T-cell (primary cell): ENCODE measurements at regions not wholly inside any gene's neighbourhood (a gene's known extent, or its start where the extent isn't known, plus 50 kb on each side); places are given as distances from the start of the nearest gene placed in this dataset.

Experiments used
- ATAC-seq, 4 experiments: fragments of 200-7000 bp in 3 of 4; fragments of 150-1000 bp in 1 of 4; cut with Tn5 transposase; replicated peaks in 1 of 4; 1 replicate in 3 of 4; 2 replicates in 1 of 4; pipeline ENCODE4 v1.10.0; 2021; ENCODE audit warnings: moderate library complexity in 3 of 4, mild to moderate bottlenecking in 2 of 4, moderate number of reproducible peaks in 1 of 4
- CTCF ChIA-PET, 2 donors: fragments of 300-600 bp; sonication (Branson Sonifier 250); formaldehyde crosslinking; loops; one replicate each; lab custom pipeline; 2022; ENCODE audit warnings: antibody characterized with exemption in 2 of 2; lab: Charles Lee
- POLR2A ChIA-PET, 2 donors: fragments of 300-600 bp; sonication (Branson Sonifier 250); formaldehyde crosslinking; loops; one replicate each; lab custom pipeline; 2022; ENCODE audit warnings: antibody characterized with exemption in 2 of 2; lab: Charles Lee
- DNase-seq, 35 experiments: peaks; one replicate each; pipeline versions ENCODE4 v3.0.0 to v3.0.0-alpha.2; 2013 to 2023
- H3K27ac ChIP-seq: one replicate; pipeline ENCODE4 v1.5.1; 2013; ENCODE audit warnings: low read length
- H3K27me3 ChIP-seq, 2 experiments: replicated peaks in 1 of 2; 1 replicate in 1 of 2; 2 replicates in 1 of 2; pipeline versions ENCODE4 v1.6.1 to v1.7.0; 2013; ENCODE audit warnings: low read length in 1 of 2, mixed read lengths in 1 of 2; ENCODE audit not compliant: control insufficient read depth in 2 of 2, insufficient read depth in 2 of 2; ENCODE audit errors: extremely low read depth in 1 of 2
- H3K36me3 ChIP-seq, 2 donors: 1 replicate in 1 of 2; 2 replicates in 1 of 2; pipeline versions ENCODE4 v1.6.1 to v1.7.0; 2013; ENCODE audit warnings: low read length in 1 of 2; ENCODE audit not compliant: control insufficient read depth in 2 of 2, insufficient read depth in 1 of 2; ENCODE audit errors: extremely low read depth in 1 of 2
- H3K4me1 ChIP-seq, 2 experiments: 1 replicate in 1 of 2; 2 replicates in 1 of 2; pipeline versions ENCODE4 v1.6.1 to v1.7.0; 2013; ENCODE audit warnings: low read length in 2 of 2, mixed read lengths in 1 of 2; ENCODE audit not compliant: insufficient read depth in 2 of 2, control insufficient read depth in 1 of 2; ENCODE audit errors: extremely low read depth in 1 of 2
- H3K4me3 ChIP-seq, 2 donors: 1 replicate in 1 of 2; 2 replicates in 1 of 2; pipeline versions ENCODE4 v1.5.1 to v1.7.0; 2013; ENCODE audit warnings: mild to moderate bottlenecking in 2 of 2, low read length in 1 of 2, moderate library complexity in 1 of 2; ENCODE audit not compliant: control insufficient read depth in 1 of 2; ENCODE audit errors: extremely low read depth in 1 of 2
- H3K9me3 ChIP-seq: 2 replicates; pipeline ENCODE4 v1.7.0; 2013
- H3K27ac Mint-ChIP-seq, 2 donors: one replicate each; pipeline ENCODE4 v1.8.0; 2020 to 2021; ENCODE audit warnings: mild to moderate bottlenecking in 2 of 2, mixed read lengths in 2 of 2
- H3K27me3 Mint-ChIP-seq, 2 donors: one replicate each; pipeline ENCODE4 v1.8.0; 2021 to 2022; ENCODE audit warnings: mixed read lengths in 2 of 2
- H3K36me3 Mint-ChIP-seq: one replicate; pipeline ENCODE4 v1.8.0; 2021; ENCODE audit warnings: mixed read lengths
- H3K4me1 Mint-ChIP-seq, 3 donors: one replicate each; pipeline ENCODE4 v1.8.0; 2020 to 2022; ENCODE audit warnings: mixed read lengths in 3 of 3, mild to moderate bottlenecking in 1 of 3
- H3K4me3 Mint-ChIP-seq, 3 donors: one replicate each; pipeline ENCODE4 v1.8.0; 2020 to 2022; ENCODE audit warnings: mild to moderate bottlenecking in 3 of 3, mixed read lengths in 3 of 3, moderate library complexity in 3 of 3
- H3K9me3 Mint-ChIP-seq, 3 donors: one replicate each; pipeline ENCODE4 v1.8.0; 2020 to 2022; ENCODE audit warnings: mixed read lengths in 3 of 3
- WGBS: methylation state at CpG from one replicate; pipeline ENCODE4 v1.1.5; 2013; ENCODE audit warnings: missing lambda C conversion rate; ENCODE audit not compliant: insufficient coverage; 5-methylcytosine and 5-hydroxymethylcytosine counted together

GRCh38 chr13:99650410-99650809, 149.1 kb downstream of the TM9SF2 start:
- no peaks in the 10 kb centered on the region for H3K36me3 ChIP-seq
- H3K27me3 ChIP-seq = no peaks in the 10 kb centered on the region
- H3K9me3 ChIP-seq = no peaks in the 10 kb centered on the region
- H3K27ac ChIP-seq = no peak overlapping the region
- H3K4me3 ChIP-seq = no peak overlapping the region
- peaks cover 1 to 4% (median 1%) of the 10 kb centered on the region in 3 donors for H3K4me1 Mint-ChIP-seq
- H3K4me1 ChIP-seq = peaks cover 0 to under 1% of the 10 kb centered on the region in 2 experiments
- no peak overlapping the region for H3K27ac Mint-ChIP-seq
- ChIA-PET CTCF (no interaction called here), POLR2A (no interaction called here)
- peaks cover 3% of the 10 kb centered on the region for H3K36me3 Mint-ChIP-seq
- no peak for ATAC-seq
- no peaks in the 10 kb centered on the region for H3K9me3 Mint-ChIP-seq
- WGBS = 64% methylated on average over 1 of the region's 1 CpG
- H3K4me3 Mint-ChIP-seq = no peak overlapping the region
- DNase-seq = no peak
- H3K27me3 Mint-ChIP-seq = no peaks in the 10 kb centered on the region

GRCh38 chr13:99648927-99649326, 147.7 kb downstream of the TM9SF2 start:
- no peaks in the 10 kb centered on the region for H3K27me3 ChIP-seq
- Mint-ChIP-seq H3K27ac (no peak overlapping the region), H3K4me3 (no peak overlapping the region), H3K9me3 (no peaks in the 10 kb centered on the region), H3K4me1 (no peaks in the 10 kb centered on the region), H3K36me3 (peaks cover 3% of the 10 kb centered on the region), H3K27me3 (no peaks in the 10 kb centered on the region)
- H3K36me3 ChIP-seq = no peaks in the 10 kb centered on the region
- ATAC-seq = no peak
- ChIA-PET CTCF (interaction anchor here (0.5 to 0.7 kb wide), 3 partner anchors 9 to 430 kb away, joined by 3 to 4 read pairs (median 3); no protein-coding TSS in a partner anchor), POLR2A (no interaction called here)
- H3K27ac ChIP-seq = no peak overlapping the region
- H3K4me1 ChIP-seq = no peaks in the 10 kb centered on the region
- no peaks in the 10 kb centered on the region for H3K9me3 ChIP-seq
- DNase-seq = no peak
- WGBS = 75% methylated on average over 2 of the region's 4 CpGs
- no peak overlapping the region for H3K4me3 ChIP-seq

- WGBS = 73% methylated on average over 3 of the region's 8 CpGs
- no peaks in the 10 kb centered on the region for H3K4me1 ChIP-seq
- H3K9me3 ChIP-seq = no peaks in the 10 kb centered on the region
- Mint-ChIP-seq H3K9me3 (no peaks in the 10 kb centered on the region), H3K36me3 (peaks cover 3% of the 10 kb centered on the region), H3K4me1 (peaks cover 0 to under 1% (median 0%) of the 10 kb centered on the region in 3 donors), H3K4me3 (no peak overlapping the region), H3K27ac (no peak overlapping the region), H3K27me3 (no peaks in the 10 kb centered on the region)
- H3K4me3 ChIP-seq = no peak overlapping the region
- DNase-seq (no peak), ATAC-seq (no peak)
- ChIA-PET CTCF (interaction anchor here (0.5 to 0.6 kb wide), 3 partner anchors 15 to 303 kb away, joined by 3 to 4 read pairs (median 4); no protein-coding TSS in a partner anchor), POLR2A (no interaction called here)
- H3K27ac ChIP-seq = no peak overlapping the region
- no peaks in the 10 kb centered on the region for H3K27me3 ChIP-seq
- no peaks in the 10 kb centered on the region for H3K36me3 ChIP-seq
These were observed 146.9 kb downstream of the TM9SF2 start for GRCh38 chr13:99648066-99648665.

- no peaks in the 10 kb centered on the region for H3K27me3 ChIP-seq
- H3K36me3 ChIP-seq = no peaks in the 10 kb centered on the region
- H3K27ac ChIP-seq = no peak overlapping the region
- ChIA-PET POLR2A (no interaction called here), CTCF (no interaction called here)
- Mint-ChIP-seq H3K4me1 (peaks cover 0 to 7% (median 0%) of the 10 kb centered on the region in 3 donors), H3K27ac (no peak overlapping the region), H3K9me3 (no peaks in the 10 kb centered on the region), H3K36me3 (peaks cover 3% of the 10 kb centered on the region), H3K27me3 (no peaks in the 10 kb centered on the region), H3K4me3 (no peak overlapping the region)
- H3K4me3 ChIP-seq = no peak overlapping the region
- H3K4me1 ChIP-seq = no peaks in the 10 kb centered on the region
- H3K9me3 ChIP-seq = no peaks in the 10 kb centered on the region
- DNase-seq = no peak
- WGBS = 96% methylated on average over 3 of the region's 4 CpGs
- ATAC-seq = no peak
These were observed 146.3 kb downstream of the TM9SF2 start for GRCh38 chr13:99647596-99647985.

GRCh38 chr13:99646866-99647595, 145.8 kb downstream of the TM9SF2 start:
- H3K4me1 ChIP-seq = no peaks in the 10 kb centered on the region
- Mint-ChIP-seq H3K27ac (no peak overlapping the region), H3K27me3 (no peaks in the 10 kb centered on the region), H3K4me1 (peaks cover 0 to 8% (median 0%) of the 10 kb centered on the region in 3 donors), H3K36me3 (peaks cover 3% of the 10 kb centered on the region), H3K4me3 (no peak overlapping the region), H3K9me3 (no peaks in the 10 kb centered on the region)
- H3K9me3 ChIP-seq = no peaks in the 10 kb centered on the region
- WGBS = 100% methylated on average over 1 of the region's 8 CpGs
- ATAC-seq = no peak
- ChIA-PET POLR2A (no interaction called here), CTCF (interaction anchor here (0.5 to 0.7 kb wide), 2 partner anchors 231 to 926 kb away, joined by 3 read pairs; no protein-coding TSS in a partner anchor)
- H3K27ac ChIP-seq = no peak overlapping the region
- H3K36me3 ChIP-seq = no peaks in the 10 kb centered on the region
- H3K27me3 ChIP-seq = no peaks in the 10 kb centered on the region
- H3K4me3 ChIP-seq = no peak overlapping the region
- DNase-seq = no peak

GRCh38 chr13:99642841-99643240, 141.6 kb downstream of the TM9SF2 start:
- Histone ChIP-seq H3K27ac (no peak overlapping the region), H3K9me3 (no peaks in the 10 kb centered on the region), H3K36me3 (no peaks in the 10 kb centered on the region), H3K4me1 (no peaks in the 10 kb centered on the region), H3K4me3 (no peak overlapping the region), H3K27me3 (no peaks in the 10 kb centered on the region)
- Mint-ChIP-seq H3K4me3 (no peak overlapping the region), H3K36me3 (no peaks in the 10 kb centered on the region), H3K27me3 (no peaks in the 10 kb centered on the region), H3K4me1 (peaks cover 0 to 8% (median 0%) of the 10 kb centered on the region in 3 donors), H3K27ac (no peak overlapping the region), H3K9me3 (no peaks in the 10 kb centered on the region)
- 90% methylated on average over 2 of the region's 3 CpGs for WGBS
- DNase-seq (no peak), ATAC-seq (no peak)
- ChIA-PET POLR2A (no interaction called here), CTCF (no interaction called here)
